Esophagus squamous epithelium (tissue), 4 donors: ENCODE measurements at regions not wholly inside any gene's neighbourhood (a gene's known extent, or its start where the extent isn't known, plus 50 kb on each side); places are given as distances from the start of the nearest gene placed in this dataset.

Source experiments
- CTCF ChIP-seq, 6 experiments: fragments of 450-650 bp in 4 of 6; fragments of 200-600 bp in 2 of 6; sonication (generic) in 2 of 6; IDR thresholded peaks; one replicate each; pipeline ENCODE4 v1.5.1; 2016 to 2019; ENCODE audit warnings: antibody characterized with exemption in 6 of 6, mild to moderate bottlenecking in 4 of 6, moderate library complexity in 4 of 6
- POLR2A ChIP-seq, 4 donors: fragments of 450-650 bp; IDR thresholded peaks; one replicate each; pipeline ENCODE4 v1.6.1; 2017; ENCODE audit warnings: antibody characterized with exemption in 4 of 4, mild to moderate bottlenecking in 4 of 4, moderate library complexity in 3 of 4

GRCh38 chr1:213327017-213327667 lies 276.1 kb downstream of the RPS6KC1 start:
- TF ChIP-seq CTCF (IDR thresholded peaks at IDR 0.05) (no peak), POLR2A (IDR thresholded peaks at IDR 0.05) (no peak)
